ENCODE measurements at regions not wholly inside any gene's neighbourhood (a gene's known extent, or its start where the extent isn't known, plus 50 kb on each side); places are given as distances from the start of the nearest gene placed in this dataset.

DNA sequence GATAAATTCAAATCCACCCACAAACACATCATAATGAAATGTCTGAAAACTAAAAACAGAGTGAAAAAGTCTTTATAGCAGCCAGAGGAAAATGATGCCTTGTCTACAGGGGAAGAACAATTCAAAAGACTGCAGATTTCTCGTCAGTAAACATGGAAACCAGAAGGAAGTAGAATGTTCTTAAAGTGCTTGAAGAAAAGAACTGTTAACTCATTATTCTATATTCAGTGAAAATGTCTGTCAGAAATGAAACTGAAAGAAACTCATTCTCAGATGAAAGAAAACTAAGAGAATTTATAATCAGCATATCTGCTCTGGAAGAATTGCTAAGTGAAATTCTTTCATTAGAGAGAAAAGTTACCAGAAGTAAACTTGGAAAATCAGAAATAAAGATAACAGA, 416.1 kb downstream of the TBC1D32 start:
- TF ChIP-seq, protein P1, sequence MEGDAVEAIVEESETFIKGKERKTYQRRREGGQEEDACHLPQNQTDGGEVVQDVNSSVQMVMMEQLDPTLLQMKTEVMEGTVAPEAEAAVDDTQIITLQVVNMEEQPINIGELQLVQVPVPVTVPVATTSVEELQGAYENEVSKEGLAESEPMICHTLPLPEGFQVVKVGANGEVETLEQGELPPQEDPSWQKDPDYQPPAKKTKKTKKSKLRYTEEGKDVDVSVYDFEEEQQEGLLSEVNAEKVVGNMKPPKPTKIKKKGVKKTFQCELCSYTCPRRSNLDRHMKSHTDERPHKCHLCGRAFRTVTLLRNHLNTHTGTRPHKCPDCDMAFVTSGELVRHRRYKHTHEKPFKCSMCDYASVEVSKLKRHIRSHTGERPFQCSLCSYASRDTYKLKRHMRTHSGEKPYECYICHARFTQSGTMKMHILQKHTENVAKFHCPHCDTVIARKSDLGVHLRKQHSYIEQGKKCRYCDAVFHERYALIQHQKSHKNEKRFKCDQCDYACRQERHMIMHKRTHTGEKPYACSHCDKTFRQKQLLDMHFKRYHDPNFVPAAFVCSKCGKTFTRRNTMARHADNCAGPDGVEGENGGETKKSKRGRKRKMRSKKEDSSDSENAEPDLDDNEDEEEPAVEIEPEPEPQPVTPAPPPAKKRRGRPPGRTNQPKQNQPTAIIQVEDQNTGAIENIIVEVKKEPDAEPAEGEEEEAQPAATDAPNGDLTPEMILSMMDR (IDR thresholded peaks at IDR 0.05) = no peak
- no peak for TF ChIP-seq POLR2A (IDR thresholded peaks at IDR 0.05)

All from lower leg skin (tissue), 3 donors.